ENCODE measurements at regions not wholly inside any gene's neighbourhood (a gene's known extent, or its start where the extent isn't known, plus 50 kb on each side); places are given as distances from the start of the nearest gene placed in this dataset.
"Not testable (repeated sequence)": the region's sequence is repeated elsewhere in the genome, so short reads cannot be mapped to it uniquely, and the experiment has no call there.

DNA sequence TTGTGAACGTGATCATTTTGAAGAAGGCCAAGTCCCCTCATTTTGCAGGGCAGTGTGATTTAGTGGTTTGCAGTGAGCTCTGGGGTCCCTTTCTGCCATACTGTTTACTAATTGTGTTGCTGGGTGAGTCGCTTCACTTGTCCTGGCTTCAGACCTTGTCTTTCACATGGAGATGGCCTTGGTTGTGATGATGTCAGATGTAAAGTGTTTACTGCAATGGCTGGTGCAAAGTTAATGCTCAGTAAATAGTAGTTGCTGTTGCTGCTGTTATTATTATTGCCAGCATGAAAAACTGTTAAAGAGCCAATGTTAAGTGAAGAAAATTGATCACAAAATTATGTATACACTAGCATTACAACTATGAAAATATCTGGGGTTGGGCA is 53.9 kb downstream of the NPIPB11 start:
- CTCF ChIA-PET (ENCODE audit: low intra/inter-chr PET ratio, low total read pairs); TF ChIP-seq ATF7, LCORL, FOXA1 (CRISPR knock-in tag; IDR thresholded peaks at IDR 0.05): not testable (repeated sequence)
- TF ChIP-seq, protein P1, sequence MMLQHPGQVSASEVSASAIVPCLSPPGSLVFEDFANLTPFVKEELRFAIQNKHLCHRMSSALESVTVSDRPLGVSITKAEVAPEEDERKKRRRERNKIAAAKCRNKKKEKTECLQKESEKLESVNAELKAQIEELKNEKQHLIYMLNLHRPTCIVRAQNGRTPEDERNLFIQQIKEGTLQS (CRISPR knock-in tag; IDR thresholded peaks at IDR 0.05) = peak; percentile 58
- TF ChIP-seq KDM6A (CRISPR knock-in tag; IDR thresholded peaks at IDR 0.05; ENCODE audit: low read depth) (peak; percentile 25; the same call in 1 of the 2 replicates), ATF7 (IDR thresholded peaks at IDR 0.05) (peak; percentile 54), FOXK2 (IDR thresholded peaks at IDR 0.05) (peak; percentile 45; the same call in 1 of the 2 replicates), SALL1 (CRISPR knock-in tag; IDR thresholded peaks at IDR 0.05) (0 out of 2 replicates have a peak, but pooled peaks have one; percentile 18), FOXO1 (CRISPR knock-in tag; IDR thresholded peaks at IDR 0.05) (peak; percentile 56; the same call in 1 of the 2 replicates), FOXK1 (CRISPR knock-in tag; IDR thresholded peaks at IDR 0.05; ENCODE audit: borderline replicate concordance, low read depth) (0 out of 2 replicates have a peak, but pooled peaks have one; percentile 29), LCORL (IDR thresholded peaks at IDR 0.05) (0 out of 2 replicates have a peak, but pooled peaks have one; percentile 7), ZNF644 (CRISPR knock-in tag; IDR thresholded peaks at IDR 0.05; ENCODE audit: low read depth) (peak; percentile 54; the same call in 1 of the 2 replicates), SAP130 (CRISPR knock-in tag; IDR thresholded peaks at IDR 0.05; ENCODE audit: low read depth) (peak; percentile 26; the same call in 1 of the 2 replicates), HNF4A (CRISPR knock-in tag; IDR thresholded peaks at IDR 0.05) (0 out of 2 replicates have a peak, but pooled peaks have one; percentile 7), SKI (IDR thresholded peaks at IDR 0.05; ENCODE audit: partially characterized antibody) (peak; percentile 16), FOXA1 (IDR thresholded peaks at IDR 0.05) (0 out of 2 replicates have a peak, but pooled peaks have one; percentile 41)
- TF ChIP-seq, protein P2, sequence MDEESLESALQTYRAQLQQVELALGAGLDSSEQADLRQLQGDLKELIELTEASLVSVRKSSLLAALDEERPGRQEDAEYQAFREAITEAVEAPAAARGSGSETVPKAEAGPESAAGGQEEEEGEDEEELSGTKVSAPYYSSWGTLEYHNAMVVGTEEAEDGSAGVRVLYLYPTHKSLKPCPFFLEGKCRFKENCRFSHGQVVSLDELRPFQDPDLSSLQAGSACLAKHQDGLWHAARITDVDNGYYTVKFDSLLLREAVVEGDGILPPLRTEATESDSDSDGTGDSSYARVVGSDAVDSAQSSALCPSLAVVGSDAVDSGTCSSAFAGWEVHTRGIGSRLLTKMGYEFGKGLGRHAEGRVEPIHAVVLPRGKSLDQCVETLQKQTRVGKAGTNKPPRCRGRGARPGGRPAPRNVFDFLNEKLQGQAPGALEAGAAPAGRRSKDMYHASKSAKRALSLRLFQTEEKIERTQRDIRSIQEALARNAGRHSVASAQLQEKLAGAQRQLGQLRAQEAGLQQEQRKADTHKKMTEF (CRISPR knock-in tag; IDR thresholded peaks at IDR 0.05) = 0 out of 2 replicates have a peak, but pooled peaks have one; percentile 17
- TF ChIP-seq, protein P3, sequence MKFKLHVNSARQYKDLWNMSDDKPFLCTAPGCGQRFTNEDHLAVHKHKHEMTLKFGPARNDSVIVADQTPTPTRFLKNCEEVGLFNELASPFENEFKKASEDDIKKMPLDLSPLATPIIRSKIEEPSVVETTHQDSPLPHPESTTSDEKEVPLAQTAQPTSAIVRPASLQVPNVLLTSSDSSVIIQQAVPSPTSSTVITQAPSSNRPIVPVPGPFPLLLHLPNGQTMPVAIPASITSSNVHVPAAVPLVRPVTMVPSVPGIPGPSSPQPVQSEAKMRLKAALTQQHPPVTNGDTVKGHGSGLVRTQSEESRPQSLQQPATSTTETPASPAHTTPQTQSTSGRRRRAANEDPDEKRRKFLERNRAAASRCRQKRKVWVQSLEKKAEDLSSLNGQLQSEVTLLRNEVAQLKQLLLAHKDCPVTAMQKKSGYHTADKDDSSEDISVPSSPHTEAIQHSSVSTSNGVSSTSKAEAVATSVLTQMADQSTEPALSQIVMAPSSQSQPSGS (CRISPR knock-in tag; IDR thresholded peaks at IDR 0.05) = peak; percentile 30; the same call in 1 of the 2 replicates
- TF ChIP-seq, protein P4, sequence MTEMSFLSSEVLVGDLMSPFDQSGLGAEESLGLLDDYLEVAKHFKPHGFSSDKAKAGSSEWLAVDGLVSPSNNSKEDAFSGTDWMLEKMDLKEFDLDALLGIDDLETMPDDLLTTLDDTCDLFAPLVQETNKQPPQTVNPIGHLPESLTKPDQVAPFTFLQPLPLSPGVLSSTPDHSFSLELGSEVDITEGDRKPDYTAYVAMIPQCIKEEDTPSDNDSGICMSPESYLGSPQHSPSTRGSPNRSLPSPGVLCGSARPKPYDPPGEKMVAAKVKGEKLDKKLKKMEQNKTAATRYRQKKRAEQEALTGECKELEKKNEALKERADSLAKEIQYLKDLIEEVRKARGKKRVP (CRISPR knock-in tag; IDR thresholded peaks at IDR 0.05) = peak in 1 of 2 experiments; percentile 59; a peak in 2 of 4 replicates
- TF ChIP-seq, protein P5, sequence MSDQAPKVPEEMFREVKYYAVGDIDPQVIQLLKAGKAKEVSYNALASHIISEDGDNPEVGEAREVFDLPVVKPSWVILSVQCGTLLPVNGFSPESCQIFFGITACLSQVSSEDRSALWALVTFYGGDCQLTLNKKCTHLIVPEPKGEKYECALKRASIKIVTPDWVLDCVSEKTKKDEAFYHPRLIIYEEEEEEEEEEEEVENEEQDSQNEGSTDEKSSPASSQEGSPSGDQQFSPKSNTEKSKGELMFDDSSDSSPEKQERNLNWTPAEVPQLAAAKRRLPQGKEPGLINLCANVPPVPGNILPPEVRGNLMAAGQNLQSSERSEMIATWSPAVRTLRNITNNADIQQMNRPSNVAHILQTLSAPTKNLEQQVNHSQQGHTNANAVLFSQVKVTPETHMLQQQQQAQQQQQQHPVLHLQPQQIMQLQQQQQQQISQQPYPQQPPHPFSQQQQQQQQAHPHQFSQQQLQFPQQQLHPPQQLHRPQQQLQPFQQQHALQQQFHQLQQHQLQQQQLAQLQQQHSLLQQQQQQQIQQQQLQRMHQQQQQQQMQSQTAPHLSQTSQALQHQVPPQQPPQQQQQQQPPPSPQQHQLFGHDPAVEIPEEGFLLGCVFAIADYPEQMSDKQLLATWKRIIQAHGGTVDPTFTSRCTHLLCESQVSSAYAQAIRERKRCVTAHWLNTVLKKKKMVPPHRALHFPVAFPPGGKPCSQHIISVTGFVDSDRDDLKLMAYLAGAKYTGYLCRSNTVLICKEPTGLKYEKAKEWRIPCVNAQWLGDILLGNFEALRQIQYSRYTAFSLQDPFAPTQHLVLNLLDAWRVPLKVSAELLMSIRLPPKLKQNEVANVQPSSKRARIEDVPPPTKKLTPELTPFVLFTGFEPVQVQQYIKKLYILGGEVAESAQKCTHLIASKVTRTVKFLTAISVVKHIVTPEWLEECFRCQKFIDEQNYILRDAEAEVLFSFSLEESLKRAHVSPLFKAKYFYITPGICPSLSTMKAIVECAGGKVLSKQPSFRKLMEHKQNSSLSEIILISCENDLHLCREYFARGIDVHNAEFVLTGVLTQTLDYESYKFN (CRISPR knock-in tag; conservative IDR thresholded peaks at IDR 0.05) = peak; percentile 40; the same call in 1 of the 2 replicates

More for the DNA sequence above, 53.9 kb downstream of the NPIPB11 start:
- H3K27ac ChIP-seq (ENCODE audit: extremely low read length, insufficient read depth, low read length) = peak overlapping the region; percentile 77
- FAIRE-seq; H3K9me3 ChIP-seq (ENCODE audit: low read length); H3K79me2 ChIP-seq (ENCODE audit: insufficient read depth, low read length); in situ Hi-C loops (cut with HindIII; ENCODE audit: extremely low pct_ligation_motif_present, low pct_unique_long_range_greater_than_20kb); H3K36me3 ChIP-seq (replicated peaks in 1 of 2; ENCODE audit: control insufficient read depth in 1 of 2, insufficient read depth in 2 of 2, low read length in 2 of 2); H4K20me1 ChIP-seq (ENCODE audit: insufficient read depth, low read length); intact Hi-C loops (cut with micrococcal nuclease; ENCODE audit: unreplicated experiment); POLR2A ChIA-PET; BruUV-seq (replicated peaks); H3K27me3 ChIP-seq (ENCODE audit: control insufficient read depth in 1 of 2, insufficient read depth in 2 of 2, low read length in 2 of 2); H2AFZ ChIP-seq (ENCODE audit: low read length); H3K4me3 ChIP-seq (replicated peaks in 1 of 3; ENCODE audit: insufficient read depth in 1 of 3, low read depth in 2 of 3, low read length in 3 of 3): not testable (repeated sequence)
- peak overlapping the region; percentile 54 for H3K9ac ChIP-seq (ENCODE audit: insufficient read depth, low read depth, low read length)
- WGBS (ENCODE audit: low lambda C conversion rate) = 9% methylated on average over 1 of the region's 2 CpGs
- DNase-seq (ENCODE audit: low spot score) (peak; percentile 57), ATAC-seq (peak; percentile 66)
- H3K4me1 ChIP-seq (ENCODE audit: insufficient read depth, low read length) = peaks cover 25% of the 10 kb centered on the region
- peak overlapping the region; percentile 63 for H3K4me2 ChIP-seq (ENCODE audit: low read depth, low read length)

All from HepG2 (cell line).